CD4-positive, alpha-beta T cell (primary cell): ENCODE measurements at regions not wholly inside any gene's neighbourhood (a gene's known extent, or its start where the extent isn't known, plus 50 kb on each side); places are given as distances from the start of the nearest gene placed in this dataset.
A peak's percentile ranks its signal among the peaks of the same experiment; 100 is the strongest.

Experiments used
- ATAC-seq: fragments of 200-7000 bp; cut with Tn5 transposase; one replicate; pipeline ENCODE4 v1.10.0; 2022; ENCODE audit warnings: mild to moderate bottlenecking; ENCODE audit not compliant: poor library complexity
- CTCF ChIA-PET: fragments of 350-600 bp; sonication (Branson Sonifier 250); formaldehyde crosslinking; loops from one replicate; lab custom pipeline; 2021; ENCODE audit warnings: antibody characterized with exemption, inconsistent platforms; lab: Charles Lee
- POLR2A ChIA-PET: fragments of 350-600 bp; sonication (Branson Sonifier 250); formaldehyde crosslinking; loops from one replicate; lab custom pipeline; 2021; ENCODE audit warnings: antibody characterized with exemption, inconsistent platforms; lab: Charles Lee
- DNase-seq, 14 experiments: peaks; one replicate each; pipeline ENCODE4 v3.0.0-alpha.2; 2013 to 2020; ENCODE audit warnings: mixed read lengths in 2 of 14
- H3K27ac ChIP-seq, 2 donors: one replicate each; pipeline versions ENCODE4 v1.5.1 to v1.7.0; 2013; ENCODE audit warnings: low read length in 2 of 2, low read depth in 1 of 2, mild to moderate bottlenecking in 1 of 2
- H3K27me3 ChIP-seq, 2 experiments: 1 replicate in 1 of 2; 2 replicates in 1 of 2; pipeline versions ENCODE4 v1.6.1 to v1.7.0; 2013; ENCODE audit warnings: low read length in 2 of 2, control low read depth in 1 of 2, mild to moderate bottlenecking in 1 of 2, moderate library complexity in 1 of 2; ENCODE audit not compliant: insufficient read depth in 2 of 2, control insufficient read depth in 1 of 2
- H3K36me3 ChIP-seq: one replicate; pipeline ENCODE4 v1.6.1; 2013; ENCODE audit warnings: low read length, control low read depth; ENCODE audit not compliant: insufficient read depth
- H3K4me1 ChIP-seq: one replicate; pipeline ENCODE4 v1.6.1; 2013; ENCODE audit warnings: low read length, control low read depth; ENCODE audit not compliant: insufficient read depth
- H3K4me3 ChIP-seq: one replicate; pipeline ENCODE4 v1.5.1; 2013; ENCODE audit warnings: mild to moderate bottlenecking, low read length, moderate library complexity
- H3K9me3 ChIP-seq, 2 experiments: 1 replicate in 1 of 2; 2 replicates in 1 of 2; pipeline versions ENCODE4 v1.6.1 to v1.7.0; 2013; ENCODE audit warnings: low read length in 2 of 2, mild to moderate bottlenecking in 2 of 2, control low read depth in 1 of 2, moderate library complexity in 1 of 2; ENCODE audit not compliant: control insufficient read depth in 1 of 2, insufficient read depth in 1 of 2
- H3K27ac Mint-ChIP-seq: one replicate; pipeline ENCODE4 v1.8.0; 2020; ENCODE audit warnings: mixed read lengths
- H3K27me3 Mint-ChIP-seq: one replicate; pipeline ENCODE4 v1.8.0; 2021; ENCODE audit warnings: mixed read lengths
- H3K36me3 Mint-ChIP-seq: one replicate; pipeline ENCODE4 v1.8.0; 2021; ENCODE audit warnings: low read depth, mixed read lengths
- H3K4me1 Mint-ChIP-seq: one replicate; pipeline ENCODE4 v1.8.0; 2021; ENCODE audit warnings: low read depth, mixed read lengths
- H3K4me3 Mint-ChIP-seq: one replicate; pipeline ENCODE4 v1.8.0; 2020; ENCODE audit warnings: mild to moderate bottlenecking, mixed read lengths
- H3K9me3 Mint-ChIP-seq: one replicate; pipeline ENCODE4 v1.8.0; 2020; ENCODE audit warnings: mixed read lengths
- CTCF ChIP-seq: fragments of 200-600 bp; IDR thresholded peaks from one replicate; pipeline ENCODE4 v1.8.0; 2022; ENCODE audit warnings: antibody characterized with exemption, mild to moderate bottlenecking
- intact Hi-C, 2 experiments: fragments of 100-400 bp; cut with DNase I in 1 of 2; cut with micrococcal nuclease in 1 of 2; formaldehyde crosslinking; loops; one replicate each; pipeline versions ENCODE4 v1.15.1 to v1.9.0; 2023 to 2025; cut with DNase I, micrococcal nuclease

GRCh38 chr6:96468681-96469224 is 52.9 kb upstream of the UFL1 start:
- TF ChIP-seq CTCF, result peak; percentile 50
- H3K36me3 Mint-ChIP-seq, result no peaks in the 10 kb centered on the region
- H3K4me1 Mint-ChIP-seq, result peaks cover 12% of the 10 kb centered on the region
- Histone ChIP-seq H3K27ac (no peak overlapping the region), H3K4me1 (peaks cover 3% of the 10 kb centered on the region), H3K27me3 (no peaks in the 10 kb centered on the region), H3K9me3 (no peaks in the 10 kb centered on the region), H3K4me3 (no peak overlapping the region), H3K36me3 (no peaks in the 10 kb centered on the region)
- peaks cover 4% of the 10 kb centered on the region for H3K9me3 Mint-ChIP-seq
- POLR2A ChIA-PET, result no interaction called here
- intact Hi-C loops, result loop anchor here (5.0 to 10.0 kb wide), 2 partner anchors 1034 to 1036 kb away; no protein-coding TSS in a partner anchor
- no peak overlapping the region for H3K4me3 Mint-ChIP-seq
- DNase-seq (peak in 2 of 14 experiments; percentile 4 to 19), ATAC-seq (no peak)
- no peak overlapping the region for H3K27ac Mint-ChIP-seq
- CTCF ChIA-PET, result no interaction called here
- H3K27me3 Mint-ChIP-seq, result no peaks in the 10 kb centered on the region

DNA sequence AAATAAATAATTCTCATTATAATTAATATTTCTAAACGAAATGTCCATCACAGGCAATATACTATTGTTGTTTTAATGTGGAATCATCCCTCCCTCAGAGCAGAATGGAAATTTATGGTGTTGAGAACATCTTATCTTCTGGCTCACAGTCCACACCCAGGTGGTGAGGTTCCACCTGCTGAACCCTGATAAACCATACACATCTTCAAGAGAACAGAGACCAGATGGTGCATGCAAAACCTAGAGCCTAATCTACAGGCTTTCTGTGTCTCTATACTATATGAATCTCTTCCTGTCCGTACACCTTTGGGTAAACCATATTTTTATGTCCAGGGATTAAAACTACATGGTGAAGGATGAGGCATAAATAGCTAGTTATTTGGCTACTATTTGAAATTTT is 52.3 kb upstream of the UFL1 start:
- CTCF ChIA-PET, result no interaction called here
- Mint-ChIP-seq H3K27me3 (no peaks in the 10 kb centered on the region), H3K4me1 (peaks cover 12% of the 10 kb centered on the region), H3K36me3 (no peaks in the 10 kb centered on the region), H3K4me3 (no peak overlapping the region), H3K9me3 (peaks cover 5% of the 10 kb centered on the region), H3K27ac (no peak overlapping the region)
- intact Hi-C loops, result loop anchor here (5.0 to 10.0 kb wide), 2 partner anchors 1035 to 1037 kb away; no protein-coding TSS in a partner anchor
- Histone ChIP-seq H3K27me3 (no peaks in the 10 kb centered on the region), H3K27ac (no peak overlapping the region), H3K9me3 (no peaks in the 10 kb centered on the region), H3K36me3 (no peaks in the 10 kb centered on the region), H3K4me3 (no peak overlapping the region), H3K4me1 (peaks cover 3% of the 10 kb centered on the region)
- DNase-seq, result no peak
- ATAC-seq, result no peak
- POLR2A ChIA-PET, result no interaction called here
- TF ChIP-seq CTCF, result peak; percentile 29

GRCh38 chr6:96470296-96470695 is 51.3 kb upstream of the UFL1 start:
- Mint-ChIP-seq H3K4me3 (no peak overlapping the region), H3K9me3 (peaks cover 9% of the 10 kb centered on the region), H3K27ac (no peak overlapping the region), H3K36me3 (no peaks in the 10 kb centered on the region), H3K4me1 (peaks cover 12% of the 10 kb centered on the region), H3K27me3 (no peaks in the 10 kb centered on the region)
- intact Hi-C loops, result no loop called here
- no peak for ATAC-seq
- Histone ChIP-seq H3K27ac (no peak overlapping the region), H3K4me1 (peaks cover 3% of the 10 kb centered on the region), H3K36me3 (no peaks in the 10 kb centered on the region), H3K9me3 (no peaks in the 10 kb centered on the region), H3K4me3 (no peak overlapping the region), H3K27me3 (no peaks in the 10 kb centered on the region)
- DNase-seq, result no peak
- TF ChIP-seq CTCF, result no peak
- ChIA-PET POLR2A (no interaction called here), CTCF (no interaction called here)
